Skeletal muscle tissue (tissue), 3 donors: ENCODE measurements at regions not wholly inside any gene's neighbourhood (a gene's known extent, or its start where the extent isn't known, plus 50 kb on each side); places are given as distances from the start of the nearest gene placed in this dataset.

Source experiments
- H3K27ac ChIP-seq: one replicate; pipeline ENCODE4 v1.7.0; 2013; ENCODE audit warnings: mild to moderate bottlenecking, low read depth, low read length, inconsistent platforms
- H3K27me3 ChIP-seq, 3 donors: one replicate each; pipeline ENCODE4 v1.7.0; 2013; ENCODE audit warnings: low read length in 3 of 3; ENCODE audit not compliant: control insufficient read depth in 3 of 3, insufficient read depth in 3 of 3
- H3K36me3 ChIP-seq, 3 donors: one replicate each; pipeline ENCODE4 v1.7.0; 2013; ENCODE audit warnings: low read length in 3 of 3; ENCODE audit not compliant: control insufficient read depth in 3 of 3, insufficient read depth in 3 of 3
- H3K4me1 ChIP-seq, 3 donors: one replicate each; pipeline ENCODE4 v1.7.0; 2013; ENCODE audit warnings: low read length in 3 of 3, mild to moderate bottlenecking in 3 of 3; ENCODE audit not compliant: control insufficient read depth in 3 of 3, insufficient read depth in 3 of 3
- H3K4me3 ChIP-seq, 3 donors: one replicate each; pipeline ENCODE4 v1.7.0; 2013; ENCODE audit warnings: low read length in 3 of 3
- H3K9ac ChIP-seq, 3 donors: one replicate each; pipeline ENCODE4 v1.7.0; 2013; ENCODE audit warnings: low read length in 3 of 3, mild to moderate bottlenecking in 3 of 3, moderate library complexity in 2 of 3, low read depth in 1 of 3
- H3K9me3 ChIP-seq, 3 donors: one replicate each; pipeline ENCODE4 v1.7.0; 2013; ENCODE audit warnings: low read length in 3 of 3; ENCODE audit not compliant: control insufficient read depth in 3 of 3
- donor health status: Osteomylitis.

DNA sequence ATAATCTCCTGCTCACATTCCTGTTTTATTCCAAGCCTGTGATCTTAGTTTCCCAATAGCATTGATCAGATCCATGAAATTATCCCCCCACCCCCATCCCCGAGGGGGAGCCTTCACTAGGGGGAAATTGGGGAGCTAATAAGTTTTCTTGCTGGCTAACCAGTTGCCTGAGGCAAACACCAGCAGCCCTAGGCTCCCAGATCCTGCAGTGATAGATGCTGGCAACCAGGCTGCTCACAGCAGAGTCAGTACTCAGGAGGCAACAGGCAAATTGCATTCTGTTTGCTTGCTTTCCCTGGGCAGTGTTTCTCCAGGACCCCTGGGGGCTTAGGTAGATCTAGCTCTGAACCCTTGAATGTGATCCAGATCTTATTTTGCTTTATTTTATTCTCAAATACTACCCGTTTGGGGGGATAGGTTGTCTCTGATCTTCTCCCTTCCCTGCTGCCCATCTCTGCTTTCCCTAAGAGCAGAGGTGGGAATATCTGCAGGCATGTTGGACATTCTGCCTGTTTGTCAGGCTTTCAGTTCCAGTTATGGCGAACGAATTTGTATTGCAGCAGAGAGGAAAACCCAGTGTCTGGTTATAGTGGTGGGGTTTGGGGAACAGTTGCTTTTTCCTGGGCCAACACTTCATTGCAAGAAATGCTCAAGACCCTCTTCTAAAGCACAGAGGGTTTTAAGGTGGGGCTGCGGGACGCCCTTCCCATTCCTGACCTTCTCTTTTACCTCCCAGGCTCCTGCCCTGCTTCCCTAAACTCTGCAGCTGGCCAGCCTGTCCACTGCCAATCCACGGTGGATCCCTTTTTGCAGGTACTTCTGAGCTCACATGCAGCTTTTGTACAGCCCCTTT lies 289.8 kb upstream of the PLXNA2 start:
- H3K9ac ChIP-seq, result no peak overlapping the region
- no peak overlapping the region for H3K4me3 ChIP-seq
- H3K27me3 ChIP-seq, result peaks cover 0 to 2% (median 0%) of the 10 kb centered on the region in 3 donors

DNA sequence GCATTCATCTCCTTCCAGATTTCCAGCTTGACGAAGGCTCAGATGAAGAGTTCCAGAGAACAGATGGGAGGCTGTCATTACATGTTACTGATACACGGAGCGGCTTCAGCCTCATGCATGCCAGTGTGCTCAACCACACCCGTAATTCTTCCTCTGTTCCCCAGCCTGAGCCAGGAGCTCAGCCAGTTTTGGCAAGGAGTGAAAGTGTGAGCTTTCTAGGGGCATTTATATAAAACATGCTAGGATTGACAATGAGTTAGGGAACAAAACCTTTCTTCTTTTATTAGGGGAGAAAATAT lies 290.4 kb upstream of the PLXNA2 start:
- Histone ChIP-seq H3K9me3 (no peaks in the 10 kb centered on the region), H3K9ac (no peak overlapping the region), H3K27ac (no peak overlapping the region), H3K4me3 (no peak overlapping the region), H3K36me3 (no peaks in the 10 kb centered on the region), H3K27me3 (peaks cover 0 to 2% (median 0%) of the 10 kb centered on the region in 3 donors), H3K4me1 (peaks cover 11 to 13% (median 12%) of the 10 kb centered on the region in 3 donors)

More for the DNA sequence above, 289.8 kb upstream of the PLXNA2 start:
- no peak overlapping the region for H3K27ac ChIP-seq
- H3K36me3 ChIP-seq, result no peaks in the 10 kb centered on the region
- H3K9me3 ChIP-seq, result no peaks in the 10 kb centered on the region
- peaks cover 11 to 13% (median 12%) of the 10 kb centered on the region in 3 donors for H3K4me1 ChIP-seq

DNA sequence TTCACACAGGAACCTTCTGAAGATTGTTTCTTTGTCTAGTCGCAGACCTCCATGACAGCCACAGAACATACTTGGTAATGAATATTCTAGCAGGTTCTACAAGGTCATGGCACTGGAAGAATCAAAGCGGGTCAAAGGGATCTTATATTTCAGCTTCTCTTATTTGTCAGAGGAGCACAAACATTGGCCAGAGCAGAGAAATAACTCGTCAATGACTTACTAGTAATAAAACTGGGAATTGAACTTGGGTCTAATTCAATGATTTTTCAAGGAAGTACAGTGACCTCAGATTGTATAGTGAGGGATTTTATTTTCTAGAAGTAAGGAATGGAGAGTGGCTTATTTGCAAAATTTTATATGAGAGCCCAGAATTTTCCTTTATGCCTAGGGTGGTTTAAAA lies 290.8 kb upstream of the PLXNA2 start:
- peaks cover 0 to 2% (median 0%) of the 10 kb centered on the region in 3 donors for H3K27me3 ChIP-seq
- no peak overlapping the region for H3K4me3 ChIP-seq
- H3K36me3 ChIP-seq, result no peaks in the 10 kb centered on the region
- no peak overlapping the region for H3K9ac ChIP-seq
- no peaks in the 10 kb centered on the region for H3K9me3 ChIP-seq
- no peak overlapping the region for H3K27ac ChIP-seq
- peaks cover 11 to 13% (median 12%) of the 10 kb centered on the region in 3 donors for H3K4me1 ChIP-seq

- Histone ChIP-seq H3K27me3 (peaks cover 0 to 2% (median 0%) of the 10 kb centered on the region in 3 donors), H3K4me3 (no peak overlapping the region), H3K9ac (no peak overlapping the region), H3K9me3 (no peaks in the 10 kb centered on the region), H3K4me1 (peaks cover 11 to 13% (median 12%) of the 10 kb centered on the region in 3 donors), H3K36me3 (no peaks in the 10 kb centered on the region), H3K27ac (no peak overlapping the region)
These were observed 291.3 kb upstream of the PLXNA2 start for GRCh38 chr1:208535511-208535910.

- peaks cover 11 to 14% (median 13%) of the 10 kb centered on the region in 3 donors for H3K4me1 ChIP-seq
- no peaks in the 10 kb centered on the region for H3K36me3 ChIP-seq
- H3K9ac ChIP-seq, result no peak overlapping the region
- H3K9me3 ChIP-seq, result no peaks in the 10 kb centered on the region
- H3K27me3 ChIP-seq, result peaks cover 0 to 2% (median 0%) of the 10 kb centered on the region in 3 donors
- H3K4me3 ChIP-seq, result no peak overlapping the region
- no peak overlapping the region for H3K27ac ChIP-seq
These were observed 292.0 kb upstream of the PLXNA2 start for GRCh38 chr1:208536212-208536611.

GRCh38 chr1:208537198-208537597 lies 293.0 kb upstream of the PLXNA2 start:
- Histone ChIP-seq H3K9me3 (no peaks in the 10 kb centered on the region), H3K27ac (no peak overlapping the region), H3K36me3 (no peaks in the 10 kb centered on the region), H3K4me1 (peaks cover 11 to 14% (median 13%) of the 10 kb centered on the region in 3 donors), H3K4me3 (no peak overlapping the region), H3K27me3 (peaks cover 0 to 2% (median 0%) of the 10 kb centered on the region in 3 donors), H3K9ac (no peak overlapping the region)

GRCh38 chr1:208538078-208538477 lies 293.9 kb upstream of the PLXNA2 start:
- H3K36me3 ChIP-seq, result no peaks in the 10 kb centered on the region
- H3K9ac ChIP-seq, result no peak overlapping the region
- no peak overlapping the region for H3K27ac ChIP-seq
- no peak overlapping the region for H3K4me3 ChIP-seq
- H3K4me1 ChIP-seq, result peaks cover 11 to 14% (median 13%) of the 10 kb centered on the region in 3 donors
- no peaks in the 10 kb centered on the region for H3K9me3 ChIP-seq
- H3K27me3 ChIP-seq, result no peaks in the 10 kb centered on the region

DNA sequence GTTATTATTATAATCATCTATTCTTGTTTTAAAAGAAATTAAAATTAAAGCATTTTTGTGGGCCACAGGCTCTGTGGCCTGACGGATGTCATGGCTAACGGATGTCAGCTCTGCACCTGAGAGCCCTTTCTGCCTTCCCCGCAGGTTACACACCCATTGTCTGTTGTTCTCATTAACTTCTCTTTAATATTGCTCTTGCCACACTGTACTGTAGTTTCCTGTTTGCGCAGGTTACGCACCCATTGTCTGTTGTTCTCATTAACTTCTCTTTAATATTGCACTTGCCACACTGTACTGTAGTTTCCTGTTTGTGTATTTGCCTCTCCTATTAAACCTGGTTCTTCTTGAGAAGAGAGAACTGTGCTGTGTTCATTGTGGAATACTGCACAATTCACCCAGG lies 294.4 kb upstream of the PLXNA2 start:
- no peak overlapping the region for H3K27ac ChIP-seq
- no peaks in the 10 kb centered on the region for H3K9me3 ChIP-seq

DNA sequence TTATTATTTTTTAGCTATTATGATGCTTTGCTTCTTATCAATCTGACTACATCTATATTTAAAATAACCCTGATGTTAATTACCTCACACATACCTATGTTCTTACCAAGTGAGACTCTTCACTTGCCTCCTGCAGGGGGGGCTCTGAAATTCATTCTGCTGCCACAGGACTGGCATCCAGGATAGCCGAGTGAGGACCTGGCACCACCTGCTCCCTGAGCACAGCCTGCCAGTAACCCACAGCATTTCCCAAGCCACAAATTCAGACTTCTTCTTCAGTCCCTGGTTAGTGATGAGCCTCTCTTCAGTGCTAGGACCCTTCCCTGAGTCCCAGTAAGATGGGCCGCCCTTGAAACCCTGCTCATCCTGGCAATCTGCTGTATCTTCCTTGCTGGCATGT lies 296.5 kb upstream of the PLXNA2 start:
- Histone ChIP-seq H3K27ac (no peak overlapping the region), H3K9ac (no peak overlapping the region), H3K9me3 (no peaks in the 10 kb centered on the region), H3K4me1 (peaks cover 0 to 3% (median 0%) of the 10 kb centered on the region in 3 donors), H3K4me3 (no peak overlapping the region), H3K27me3 (no peaks in the 10 kb centered on the region), H3K36me3 (no peaks in the 10 kb centered on the region)

More for the DNA sequence above, 294.4 kb upstream of the PLXNA2 start:
- H3K9ac ChIP-seq, result no peak overlapping the region
- no peaks in the 10 kb centered on the region for H3K36me3 ChIP-seq
- peaks cover 11 to 14% (median 13%) of the 10 kb centered on the region in 3 donors for H3K4me1 ChIP-seq
- no peaks in the 10 kb centered on the region for H3K27me3 ChIP-seq
- no peak overlapping the region for H3K4me3 ChIP-seq

GRCh38 chr1:208541225-208541855 lies 297.2 kb upstream of the PLXNA2 start:
- H3K27me3 ChIP-seq, result no peaks in the 10 kb centered on the region
- no peak overlapping the region for H3K4me3 ChIP-seq
- H3K4me1 ChIP-seq, result peaks cover 0 to 3% (median 0%) of the 10 kb centered on the region in 3 donors
- H3K36me3 ChIP-seq, result no peaks in the 10 kb centered on the region
- no peak overlapping the region for H3K27ac ChIP-seq
- no peak overlapping the region for H3K9ac ChIP-seq
- no peaks in the 10 kb centered on the region for H3K9me3 ChIP-seq
